ENCODE measurements at regions not wholly inside any gene's neighbourhood (a gene's known extent, or its start where the extent isn't known, plus 50 kb on each side); places are given as distances from the start of the nearest gene placed in this dataset.

GRCh38 chr3:20873235-20873634 lies 687.2 kb upstream of the SGO1 start:
- no peak overlapping the region for H3K27ac Mint-ChIP-seq
- no peaks in the 10 kb centered on the region for H3K36me3 Mint-ChIP-seq
- H3K4me1 Mint-ChIP-seq, result no peaks in the 10 kb centered on the region
- DNase-seq, result no peak
- H3K4me3 Mint-ChIP-seq, result no peak overlapping the region
- H3K27me3 Mint-ChIP-seq (ENCODE audit: low read depth in 3 of 3), result peaks cover 0 to 3% (median 2%) of the 10 kb centered on the region in 3 donors
- peaks cover 3 to 54% (median 33%) of the 10 kb centered on the region in 6 donors for H3K9me3 Mint-ChIP-seq

GRCh38 chr3:20870106-20870899 lies 684.3 kb upstream of the SGO1 start:
- no peak overlapping the region for H3K4me3 Mint-ChIP-seq
- no peaks in the 10 kb centered on the region for H3K4me1 Mint-ChIP-seq
- H3K27me3 Mint-ChIP-seq (ENCODE audit: low read depth in 3 of 3), result peaks cover 0 to 3% (median 0%) of the 10 kb centered on the region in 3 donors
- no peak for DNase-seq
- no peaks in the 10 kb centered on the region for H3K36me3 Mint-ChIP-seq
- peaks cover 5 to 39% (median 22%) of the 10 kb centered on the region in 6 donors for H3K9me3 Mint-ChIP-seq
- H3K27ac Mint-ChIP-seq, result no peak overlapping the region

- peaks cover 0 to 3% (median 0%) of the 10 kb centered on the region in 3 donors for H3K36me3 Mint-ChIP-seq
- peaks cover 0 to 2% (median 2%) of the 10 kb centered on the region in 3 donors for H3K27me3 Mint-ChIP-seq (ENCODE audit: low read depth in 3 of 3)
- DNase-seq, result no peak
- H3K4me1 Mint-ChIP-seq, result no peaks in the 10 kb centered on the region
- no peak overlapping the region for H3K4me3 Mint-ChIP-seq
- peaks cover 15 to 60% (median 28%) of the 10 kb centered on the region in 6 donors for H3K9me3 Mint-ChIP-seq
- H3K27ac Mint-ChIP-seq, result no peak overlapping the region
These were observed 679.8 kb upstream of the SGO1 start for GRCh38 chr3:20865803-20866202.

GRCh38 chr3:20861454-20861853 lies 675.4 kb upstream of the SGO1 start:
- no peak for DNase-seq
- no peak overlapping the region for H3K4me3 Mint-ChIP-seq
- no peaks in the 10 kb centered on the region for H3K4me1 Mint-ChIP-seq

GRCh38 chr3:20857636-20858035 lies 671.6 kb upstream of the SGO1 start:
- H3K27ac Mint-ChIP-seq, result no peak overlapping the region

More at GRCh38 chr3:20861454-20861853, 675.4 kb upstream of the SGO1 start:
- peaks cover 13 to 68% (median 31%) of the 10 kb centered on the region in 6 donors for H3K9me3 Mint-ChIP-seq
- no peak overlapping the region for H3K27ac Mint-ChIP-seq
- H3K27me3 Mint-ChIP-seq (ENCODE audit: low read depth in 3 of 3), result peaks cover 0 to 2% (median 2%) of the 10 kb centered on the region in 3 donors
- peaks cover 0 to 6% (median 0%) of the 10 kb centered on the region in 3 donors for H3K36me3 Mint-ChIP-seq

GRCh38 chr3:20853890-20854289 lies 667.9 kb upstream of the SGO1 start:
- H3K27me3 Mint-ChIP-seq (ENCODE audit: low read depth in 3 of 3), result peaks cover 0 to 1% (median 0%) of the 10 kb centered on the region in 3 donors
- peaks cover 0 to 4% (median 0%) of the 10 kb centered on the region in 3 donors for H3K36me3 Mint-ChIP-seq
- no peak for DNase-seq
- no peaks in the 10 kb centered on the region for H3K4me1 Mint-ChIP-seq
- peaks cover 5 to 18% (median 8%) of the 10 kb centered on the region in 6 donors for H3K9me3 Mint-ChIP-seq
- no peak overlapping the region for H3K4me3 Mint-ChIP-seq
- H3K27ac Mint-ChIP-seq, result no peak overlapping the region

More at GRCh38 chr3:20857636-20858035, 671.6 kb upstream of the SGO1 start:
- DNase-seq, result no peak
- peaks cover 0 to 3% (median 0%) of the 10 kb centered on the region in 3 donors for H3K36me3 Mint-ChIP-seq
- no peaks in the 10 kb centered on the region for H3K4me1 Mint-ChIP-seq
- H3K9me3 Mint-ChIP-seq, result peaks cover 6 to 36% (median 13%) of the 10 kb centered on the region in 6 donors
- H3K4me3 Mint-ChIP-seq, result no peak overlapping the region
- peaks cover 0 to 1% (median 0%) of the 10 kb centered on the region in 3 donors for H3K27me3 Mint-ChIP-seq (ENCODE audit: low read depth in 3 of 3)

- peaks cover 0 to 1% (median 1%) of the 10 kb centered on the region in 3 donors for H3K27me3 Mint-ChIP-seq (ENCODE audit: low read depth in 3 of 3)
- DNase-seq, result no peak
- peaks cover 0 to 4% (median 0%) of the 10 kb centered on the region in 3 donors for H3K36me3 Mint-ChIP-seq
- H3K27ac Mint-ChIP-seq, result no peak overlapping the region
- no peaks in the 10 kb centered on the region for H3K4me1 Mint-ChIP-seq
- peaks cover 3 to 17% (median 10%) of the 10 kb centered on the region in 6 donors for H3K9me3 Mint-ChIP-seq
- no peak overlapping the region for H3K4me3 Mint-ChIP-seq
These were observed 666.7 kb upstream of the SGO1 start for GRCh38 chr3:20852712-20853111.

- H3K36me3 Mint-ChIP-seq, result peaks cover 0 to 4% (median 0%) of the 10 kb centered on the region in 3 donors
- H3K9me3 Mint-ChIP-seq, result peaks cover 9 to 20% (median 11%) of the 10 kb centered on the region in 6 donors
- no peak overlapping the region for H3K4me3 Mint-ChIP-seq
- DNase-seq, result no peak
- no peaks in the 10 kb centered on the region for H3K4me1 Mint-ChIP-seq
- H3K27ac Mint-ChIP-seq, result no peak overlapping the region
- peaks cover 0 to 1% (median 0%) of the 10 kb centered on the region in 3 donors for H3K27me3 Mint-ChIP-seq (ENCODE audit: low read depth in 3 of 3)
These were observed 664.0 kb upstream of the SGO1 start for GRCh38 chr3:20849975-20850374.

GRCh38 chr3:20846832-20847231 lies 660.8 kb upstream of the SGO1 start:
- Mint-ChIP-seq H3K4me3 (no peak overlapping the region), H3K4me1 (no peaks in the 10 kb centered on the region), H3K27me3 (ENCODE audit: low read depth in 3 of 3) (peaks cover 0 to 2% (median 0%) of the 10 kb centered on the region in 3 donors), H3K36me3 (peaks cover 0 to 8% (median 0%) of the 10 kb centered on the region in 3 donors), H3K9me3 (peaks cover 11 to 47% (median 22%) of the 10 kb centered on the region in 6 donors), H3K27ac (no peak overlapping the region)
- no peak for DNase-seq

- no peak overlapping the region for H3K27ac Mint-ChIP-seq
- peaks cover 0 to 2% (median 0%) of the 10 kb centered on the region in 3 donors for H3K27me3 Mint-ChIP-seq (ENCODE audit: low read depth in 3 of 3)
- no peaks in the 10 kb centered on the region for H3K4me1 Mint-ChIP-seq
- H3K36me3 Mint-ChIP-seq, result peaks cover 0 to 8% (median 0%) of the 10 kb centered on the region in 3 donors
- no peak for DNase-seq
- peaks cover 12 to 49% (median 26%) of the 10 kb centered on the region in 6 donors for H3K9me3 Mint-ChIP-seq
- H3K4me3 Mint-ChIP-seq, result no peak overlapping the region
These were observed 660.1 kb upstream of the SGO1 start for GRCh38 chr3:20846066-20846465.

- H3K27ac Mint-ChIP-seq, result no peak overlapping the region
- H3K9me3 Mint-ChIP-seq, result peaks cover 11 to 55% (median 26%) of the 10 kb centered on the region in 6 donors
- H3K27me3 Mint-ChIP-seq (ENCODE audit: low read depth in 3 of 3), result peaks cover 0 to 2% (median 0%) of the 10 kb centered on the region in 3 donors
- H3K4me1 Mint-ChIP-seq, result no peaks in the 10 kb centered on the region
- no peak for DNase-seq
- H3K36me3 Mint-ChIP-seq, result peaks cover 0 to 5% (median 0%) of the 10 kb centered on the region in 3 donors
- no peak overlapping the region for H3K4me3 Mint-ChIP-seq
These were observed 658.8 kb upstream of the SGO1 start for GRCh38 chr3:20844851-20845250.

- DNase-seq, result no peak
- Mint-ChIP-seq H3K36me3 (peaks cover 0 to 4% (median 0%) of the 10 kb centered on the region in 3 donors), H3K27ac (no peak overlapping the region), H3K4me3 (no peak overlapping the region), H3K27me3 (ENCODE audit: low read depth in 3 of 3) (peaks cover 0 to 1% (median 0%) of the 10 kb centered on the region in 3 donors), H3K4me1 (no peaks in the 10 kb centered on the region), H3K9me3 (peaks cover 9 to 59% (median 24%) of the 10 kb centered on the region in 6 donors)
These were observed 656.8 kb upstream of the SGO1 start for GRCh38 chr3:20842594-20843436.

GRCh38 chr3:20842002-20842401 lies 656.0 kb upstream of the SGO1 start:
- Mint-ChIP-seq H3K4me1 (no peaks in the 10 kb centered on the region), H3K9me3 (peaks cover 9 to 54% (median 25%) of the 10 kb centered on the region in 6 donors), H3K36me3 (peaks cover 0 to 4% (median 0%) of the 10 kb centered on the region in 3 donors), H3K4me3 (no peak overlapping the region), H3K27ac (no peak overlapping the region), H3K27me3 (ENCODE audit: low read depth in 3 of 3) (peaks cover 0 to 1% (median 0%) of the 10 kb centered on the region in 3 donors)
- no peak for DNase-seq
